Activated CD4-positive, alpha-beta T cell treated with anti-CD3 and anti-CD28 coated beads, Interleukin-2, amount 50 U/mL, for 1 hour (primary cell): ENCODE measurements at regions not wholly inside any gene's neighbourhood (a gene's known extent, or its start where the extent isn't known, plus 50 kb on each side); places are given as distances from the start of the nearest gene placed in this dataset.

Experiments used
- DNase-seq: peaks from one replicate; pipeline ENCODE4 v3.0.0-alpha.2; 2020

DNA sequence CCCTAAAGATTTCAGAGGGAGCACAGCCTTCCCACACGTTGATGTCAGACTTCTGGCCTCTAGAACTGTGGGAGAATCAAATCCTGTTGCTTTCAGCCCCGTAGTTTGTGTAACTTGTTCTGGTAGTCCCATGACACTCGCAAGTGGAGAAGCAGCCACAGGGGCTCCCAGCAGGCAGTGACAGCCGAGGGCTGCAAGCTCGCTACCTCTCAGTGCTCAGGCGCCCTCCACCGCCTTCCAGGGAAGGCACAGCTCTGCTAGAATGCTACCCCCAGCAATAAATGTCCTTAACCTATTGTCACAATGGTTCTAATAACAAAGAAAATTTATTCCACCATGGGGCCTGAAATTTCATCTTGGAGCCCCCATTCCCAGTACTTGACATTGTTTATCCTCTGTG, 143.1 kb upstream of the ZNF236 start:
- no peak for DNase-seq

GRCh38 chr18:76678248-76678647, 144.1 kb upstream of the ZNF236 start:
- DNase-seq: no peak

- no peak for DNase-seq
These were observed 147.8 kb upstream of the ZNF236 start for GRCh38 chr18:76674596-76674995.

DNA sequence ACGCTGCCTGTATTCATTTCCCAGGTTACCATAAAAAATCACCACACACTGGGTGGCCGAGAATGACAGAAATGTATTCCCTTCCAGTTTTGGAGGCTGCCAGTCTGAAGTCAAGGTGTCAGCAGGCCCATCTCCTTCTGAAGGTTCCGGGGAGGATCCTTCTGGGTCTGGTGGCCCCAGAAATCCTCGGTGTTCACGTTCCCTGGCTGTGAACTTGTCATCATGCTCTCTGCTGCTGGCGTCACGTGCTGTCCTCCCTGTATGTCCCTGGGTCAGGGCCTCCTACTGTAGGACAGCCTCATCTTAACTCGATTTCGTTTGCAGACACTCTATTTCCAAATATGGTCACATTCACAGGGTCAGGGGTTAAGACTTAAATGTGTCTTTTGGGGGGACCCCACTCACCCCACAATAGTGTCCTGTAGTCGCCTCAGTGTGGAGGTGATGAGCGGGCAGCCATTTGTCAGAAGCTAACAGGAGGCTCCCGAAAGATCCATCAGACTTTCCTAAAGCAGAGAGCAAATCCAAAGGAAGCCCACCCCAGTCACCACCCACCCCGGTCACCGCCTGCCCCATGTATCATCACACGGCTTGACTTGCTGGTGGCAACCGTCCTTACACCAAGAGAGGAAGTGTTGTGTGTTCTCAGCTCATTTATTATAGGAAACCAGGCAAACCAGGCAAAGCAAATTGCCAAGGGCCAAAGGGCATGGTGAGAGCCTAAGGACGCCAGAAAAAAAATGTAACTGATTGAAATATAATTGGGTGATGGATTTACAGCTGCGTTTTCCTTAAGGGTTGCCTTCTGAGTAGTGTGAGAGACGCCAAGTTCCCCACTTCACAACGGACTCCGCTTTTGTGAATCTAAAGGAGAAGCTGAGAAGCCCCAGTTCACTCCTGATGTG, 148.8 kb upstream of the ZNF236 start:
- no peak for DNase-seq

GRCh38 chr18:76672627-76673026, 149.7 kb upstream of the ZNF236 start:
- no peak for DNase-seq

GRCh38 chr18:76670564-76671288, 151.6 kb upstream of the ZNF236 start:
- no peak for DNase-seq

- DNase-seq: no peak
These were observed 153.8 kb upstream of the ZNF236 start for GRCh38 chr18:76668546-76668945.

DNA sequence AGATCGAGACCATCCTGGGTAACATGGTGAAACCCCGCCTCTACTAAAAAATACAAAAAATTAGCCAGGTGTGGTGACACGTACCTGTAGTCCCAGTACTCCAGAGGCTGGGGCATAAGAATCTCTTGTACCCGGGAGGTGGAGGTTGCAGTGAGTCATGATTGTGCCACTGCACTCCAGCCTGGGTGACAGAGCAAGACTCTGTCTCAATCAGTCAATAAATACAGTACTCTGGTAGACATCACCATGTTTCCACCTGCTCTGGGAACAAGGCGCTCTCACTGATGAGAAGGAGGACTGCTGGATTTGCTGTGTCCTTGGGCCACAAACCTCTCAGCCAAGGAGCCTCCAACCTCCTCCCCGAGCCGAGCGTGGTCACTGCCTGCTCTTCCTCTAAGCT, 154.2 kb upstream of the ZNF236 start:
- no peak for DNase-seq

DNA sequence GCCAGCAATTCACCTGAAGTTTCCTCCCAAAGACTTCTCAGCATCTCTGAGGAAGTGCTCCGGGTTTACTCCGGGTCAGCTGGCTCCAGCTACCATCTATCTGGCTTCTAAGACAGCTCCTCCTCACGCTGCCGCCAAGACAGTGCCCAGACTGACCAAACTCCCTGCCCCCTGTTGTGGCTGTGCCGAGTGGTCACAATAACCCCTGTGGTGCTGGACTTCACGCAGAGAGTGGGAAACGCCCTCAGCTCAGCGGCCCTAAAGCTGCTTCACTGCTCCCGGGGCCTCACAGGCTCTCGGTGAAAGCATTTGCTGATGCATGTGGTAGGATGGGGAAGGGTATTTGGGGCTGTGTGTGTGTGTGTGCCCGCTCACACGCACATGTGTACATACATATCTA, 154.8 kb upstream of the ZNF236 start:
- no peak for DNase-seq

GRCh38 chr18:76662626-76663025, 159.7 kb upstream of the ZNF236 start:
- DNase-seq: no peak

DNA sequence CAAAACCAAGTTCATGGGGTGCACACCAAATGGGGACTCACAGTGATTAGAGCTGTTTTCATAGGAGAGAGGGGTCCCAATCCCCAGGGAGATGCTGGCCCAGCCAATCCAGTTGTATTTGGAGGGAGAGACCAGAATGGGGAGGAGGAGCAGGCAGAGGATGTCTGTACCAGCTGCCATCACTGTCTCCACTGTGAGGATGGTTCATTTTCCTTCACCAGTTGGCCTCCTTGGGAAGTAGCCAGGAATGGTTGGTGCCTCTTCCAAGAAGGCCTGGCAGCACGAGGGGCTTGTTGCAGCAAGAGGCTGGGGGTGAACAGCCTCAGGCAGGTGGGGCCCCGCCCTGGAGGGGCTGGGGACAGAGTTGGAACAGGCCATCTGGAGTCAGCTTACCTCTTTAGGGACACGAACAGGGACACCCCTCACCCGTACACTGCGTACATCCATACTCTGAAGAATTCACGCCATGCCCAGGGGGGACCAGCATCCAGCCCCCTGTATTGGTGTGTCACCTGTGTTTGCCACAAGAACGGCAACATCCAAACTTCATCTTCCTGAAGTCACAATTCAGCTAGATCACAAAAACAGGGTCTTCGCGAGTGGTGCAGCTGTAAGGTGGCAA, 161.7 kb upstream of the ZNF236 start:
- DNase-seq: no peak

GRCh38 chr18:76658627-76659026, 163.6 kb upstream of the ZNF516 start:
- DNase-seq: no peak

DNA sequence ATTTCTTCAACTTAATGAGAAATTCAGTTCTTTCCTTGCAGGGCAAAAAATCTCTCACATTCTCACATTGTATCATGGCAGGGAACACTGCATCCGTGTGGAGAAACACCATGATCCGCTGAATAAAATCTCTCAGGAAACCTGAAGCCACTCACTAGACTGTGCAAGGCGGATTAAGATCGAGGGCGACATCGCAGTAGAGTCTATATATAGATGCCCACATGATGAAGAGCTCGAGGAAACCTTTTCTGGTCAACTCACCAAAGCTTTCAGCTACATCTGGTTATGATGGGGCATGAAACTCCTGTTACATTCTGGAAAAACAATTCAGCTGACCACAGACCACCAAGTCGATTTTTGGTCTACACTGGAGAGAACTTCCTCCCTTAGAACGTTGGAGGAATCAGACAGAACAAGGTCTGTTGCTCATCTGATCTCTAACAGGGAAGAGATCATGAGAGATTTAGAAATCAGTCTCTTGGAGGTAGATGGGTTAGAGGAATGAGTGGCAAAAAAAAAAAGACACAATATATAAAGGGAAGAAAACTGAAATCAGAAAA, 162.9 kb upstream of the ZNF516 start:
- DNase-seq: no peak

GRCh38 chr18:76656925-76657827, 162.1 kb upstream of the ZNF516 start:
- no peak for DNase-seq

DNA sequence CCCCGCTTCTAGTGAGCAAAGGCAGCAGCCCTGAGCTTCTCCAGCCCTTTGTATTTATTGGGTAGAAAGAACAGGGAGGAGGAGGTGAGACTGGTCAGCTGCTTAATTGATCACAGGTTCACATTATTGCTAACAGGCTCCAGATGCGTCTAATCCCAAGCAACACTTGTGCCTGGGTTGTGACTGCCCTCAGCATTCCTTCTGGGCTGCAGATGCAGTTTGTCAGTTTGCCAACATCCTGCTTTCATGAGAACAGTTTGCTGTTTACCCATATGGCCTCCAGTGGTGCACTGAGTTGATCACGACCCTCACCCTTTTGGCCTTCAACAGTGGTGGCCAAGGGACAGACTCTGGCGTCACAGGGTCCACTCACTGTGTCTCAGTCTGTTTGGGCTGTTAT, 159.5 kb upstream of the ZNF516 start:
- no peak for DNase-seq

DNA sequence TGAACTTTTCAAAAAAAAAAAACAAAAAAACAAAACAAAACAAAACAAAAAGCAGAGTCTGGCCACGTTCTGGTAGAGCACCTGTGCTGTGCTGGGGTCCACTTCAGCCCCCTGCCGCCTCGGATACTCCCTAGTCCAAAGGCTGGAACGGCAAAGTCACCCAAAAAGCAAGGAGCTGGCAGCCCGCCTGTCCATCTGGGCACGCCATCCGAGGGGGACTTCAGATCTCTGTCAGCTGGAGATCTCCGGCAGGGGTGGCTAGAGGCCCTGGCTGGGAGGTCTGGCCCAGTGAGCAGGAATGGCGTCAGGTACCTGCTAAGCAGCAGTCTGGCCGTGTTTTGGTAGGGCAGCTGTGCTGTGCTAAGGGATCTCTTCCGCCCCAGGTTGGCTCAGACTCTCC, 152.3 kb upstream of the ZNF516 start:
- no peak for DNase-seq

GRCh38 chr18:76644580-76644979, 149.5 kb upstream of the ZNF516 start:
- no peak for DNase-seq

GRCh38 chr18:76643996-76644395, 149.0 kb upstream of the ZNF516 start:
- DNase-seq: no peak

DNA sequence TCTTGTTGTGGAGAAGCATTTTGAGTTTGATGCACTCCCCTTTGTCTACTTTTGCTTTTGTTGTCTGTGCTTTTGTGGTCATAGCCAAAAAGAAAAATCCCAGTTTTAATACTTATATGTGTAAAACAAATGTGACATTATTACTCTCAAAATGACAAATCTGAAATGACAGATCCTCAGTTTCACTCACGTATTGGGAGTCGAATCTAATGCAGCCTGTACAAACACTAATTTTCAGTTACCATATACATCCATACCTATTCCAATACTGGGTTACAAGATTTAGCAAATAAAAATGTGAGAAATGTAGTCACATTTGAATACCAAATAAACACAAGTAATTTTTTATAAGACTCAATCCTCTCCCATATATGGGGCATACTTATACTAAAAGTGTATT, 148.2 kb upstream of the ZNF516 start:
- no peak for DNase-seq

GRCh38 chr18:76640438-76640837, 145.4 kb upstream of the ZNF516 start:
- DNase-seq: no peak

GRCh38 chr18:76634564-76634963, 139.5 kb upstream of the ZNF516 start:
- DNase-seq: no peak

GRCh38 chr18:76633588-76634269, 138.7 kb upstream of the ZNF516 start:
- no peak for DNase-seq
